ENCODE measurements at regions not wholly inside any gene's neighbourhood (a gene's known extent, or its start where the extent isn't known, plus 50 kb on each side); places are given as distances from the start of the nearest gene placed in this dataset.

- no peak for DNase-seq
Measured at GRCh38 chrX:20861113-20861512, 513.1 kb upstream of the CNKSR2 start.

GRCh38 chrX:20857746-20858145 is 516.5 kb upstream of the CNKSR2 start:
- no peak for DNase-seq

GRCh38 chrX:20838477-20838876 is 535.7 kb upstream of the CNKSR2 start:
- DNase-seq: no peak

GRCh38 chrX:20829665-20830491 is 544.3 kb upstream of the CNKSR2 start:
- no peak for DNase-seq

GRCh38 chrX:20825984-20826383 is 548.2 kb upstream of the CNKSR2 start:
- no peak for DNase-seq

GRCh38 chrX:20803971-20804370 is 537.3 kb upstream of the RPS6KA3 start:
- DNase-seq: no peak

GRCh38 chrX:20802036-20802435 is 535.3 kb upstream of the RPS6KA3 start:
- no peak for DNase-seq

- DNase-seq: no peak
Measured at GRCh38 chrX:20796450-20796849, 529.7 kb upstream of the RPS6KA3 start.

GRCh38 chrX:20789103-20789502 is 522.4 kb upstream of the RPS6KA3 start:
- DNase-seq: no peak

GRCh38 chrX:20767346-20767745 is 500.6 kb upstream of the RPS6KA3 start:
- DNase-seq: no peak

- DNase-seq: no peak
Measured at GRCh38 chrX:20756585-20756984, 489.9 kb upstream of the RPS6KA3 start.

- no peak for DNase-seq
Measured at GRCh38 chrX:20753076-20753475, 486.4 kb upstream of the RPS6KA3 start.

GRCh38 chrX:20746690-20747089 is 480.0 kb upstream of the RPS6KA3 start:
- DNase-seq: no peak

GRCh38 chrX:20743046-20743445 is 476.3 kb upstream of the RPS6KA3 start:
- DNase-seq: no peak

- DNase-seq: no peak
Measured at GRCh38 chrX:20742106-20742505, 475.4 kb upstream of the RPS6KA3 start.

- no peak for DNase-seq
Measured at GRCh38 chrX:20740443-20740842, 473.7 kb upstream of the RPS6KA3 start.

GRCh38 chrX:20739038-20739745 is 472.5 kb upstream of the RPS6KA3 start:
- no peak for DNase-seq

- no peak for DNase-seq
Measured at GRCh38 chrX:20729416-20729815, 462.7 kb upstream of the RPS6KA3 start.

- DNase-seq: no peak
Measured at GRCh38 chrX:20727447-20727846, 460.7 kb upstream of the RPS6KA3 start.

GRCh38 chrX:20720954-20721626 is 454.4 kb upstream of the RPS6KA3 start:
- DNase-seq: no peak

GRCh38 chrX:20718592-20719380 is 452.1 kb upstream of the RPS6KA3 start:
- DNase-seq: no peak

- no peak for DNase-seq
Measured at GRCh38 chrX:20715176-20715575, 448.5 kb upstream of the RPS6KA3 start.

- DNase-seq: no peak
Measured at GRCh38 chrX:20712811-20713210, 446.1 kb upstream of the RPS6KA3 start.

Data from activated naive CD4-positive, alpha-beta T cell treated with anti-CD3 and anti-CD28 coated beads, Interleukin-2, amount 50 U/mL, for 16 hours (primary cell).